H1 (cell line): ENCODE measurements at regions not wholly inside any gene's neighbourhood (a gene's known extent, or its start where the extent isn't known, plus 50 kb on each side); places are given as distances from the start of the nearest gene placed in this dataset.

Experiments
- GABPA ChIP-seq: IDR thresholded peaks from 2 replicates; pipeline ENCODE4 v1.6.1; 2011; ENCODE audit warnings: mild to moderate bottlenecking, low read length, moderate library complexity, borderline replicate concordance; ENCODE audit not compliant: insufficient read depth
- POLR2A ChIP-seq, 2 experiments: IDR thresholded peaks; 1 replicate in 1 of 2; 2 replicates in 1 of 2; pipeline ENCODE4 v1.6.1; 2011; ENCODE audit warnings: low read depth in 2 of 2, low read length in 2 of 2, mild to moderate bottlenecking in 2 of 2; ENCODE audit errors: control extremely low read depth in 1 of 2
- SP2 ChIP-seq: IDR thresholded peaks from 2 replicates; pipeline ENCODE4 v1.6.1; 2012; ENCODE audit warnings: mild to moderate bottlenecking, low read length, inconsistent platforms
- TF ChIP-seq, protein P1 (sequence below): IDR thresholded peaks from 2 replicates; pipeline ENCODE4 v1.6.1; 2011; ENCODE audit warnings: low read length, improper control_type of control experiment

DNA sequence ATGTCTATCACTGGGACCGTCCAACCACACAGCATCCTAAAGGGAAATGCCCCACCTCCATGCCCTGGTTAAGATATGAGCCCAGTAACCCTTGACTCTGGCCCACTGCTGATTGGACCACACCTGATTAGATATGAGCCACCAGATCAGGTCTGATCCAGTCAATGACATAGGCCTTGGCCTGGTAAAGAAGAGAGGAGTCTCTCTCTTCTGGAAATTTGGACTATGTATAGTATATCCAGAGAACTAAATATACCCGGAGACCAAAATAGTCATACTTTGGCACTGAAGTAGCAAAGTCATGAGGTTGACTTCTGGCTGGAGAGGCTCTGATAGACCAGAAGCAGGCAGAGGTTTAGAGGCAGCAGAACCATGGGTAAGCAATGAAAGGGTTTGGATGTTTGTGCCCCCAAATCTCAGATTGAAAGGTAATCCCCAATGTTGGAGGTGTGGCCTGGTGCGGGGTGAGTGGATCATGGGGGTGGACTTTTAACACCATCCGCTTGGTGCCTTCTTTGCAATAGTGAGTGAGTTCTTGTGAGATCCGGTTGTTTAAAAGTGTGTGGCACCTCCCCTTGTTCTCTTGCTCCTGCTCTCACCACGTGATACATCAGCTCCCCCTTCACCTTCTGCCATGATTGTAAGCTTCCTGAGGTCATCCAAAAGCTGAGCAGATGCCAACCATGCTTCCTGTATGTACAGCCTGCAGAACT is 68.4 kb downstream of the HSPB8 start (continued):
- TF ChIP-seq, protein P1, sequence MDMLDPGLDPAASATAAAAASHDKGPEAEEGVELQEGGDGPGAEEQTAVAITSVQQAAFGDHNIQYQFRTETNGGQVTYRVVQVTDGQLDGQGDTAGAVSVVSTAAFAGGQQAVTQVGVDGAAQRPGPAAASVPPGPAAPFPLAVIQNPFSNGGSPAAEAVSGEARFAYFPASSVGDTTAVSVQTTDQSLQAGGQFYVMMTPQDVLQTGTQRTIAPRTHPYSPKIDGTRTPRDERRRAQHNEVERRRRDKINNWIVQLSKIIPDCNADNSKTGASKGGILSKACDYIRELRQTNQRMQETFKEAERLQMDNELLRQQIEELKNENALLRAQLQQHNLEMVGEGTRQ, result no peak
- TF ChIP-seq POLR2A (IDR thresholded peaks at IDR 0.05; ENCODE audit: control extremely low read depth in 1 of 2, low read depth in 2 of 2, low read length in 2 of 2) (no peak), SP2 (no peak), GABPA (no peak)
